WTC11 (cell line): ENCODE measurements at regions not wholly inside any gene's neighbourhood (a gene's known extent, or its start where the extent isn't known, plus 50 kb on each side); places are given as distances from the start of the nearest gene placed in this dataset.

Experiments
- ATAC-seq: fragments of 200-7000 bp; cut with Tn5 transposase; 2 replicates; pipeline ENCODE4 v1.10.0; 2021; ENCODE audit warnings: mild to moderate bottlenecking, moderate library complexity
- CTCF ChIA-PET: fragments of 300-600 bp; sonication (Branson Sonifier 250); formaldehyde crosslinking; loops from one replicate; lab custom pipeline; 2021; ENCODE audit warnings: antibody characterized with exemption; lab: Charles Lee
- POLR2A ChIA-PET: fragments of 350-600 bp; sonication (Branson Sonifier 250); formaldehyde crosslinking; loops from one replicate; lab custom pipeline; 2021; ENCODE audit warnings: antibody characterized with exemption; lab: Charles Lee
- DNase-seq: peaks from one replicate; pipeline ENCODE4 v3.0.0; 2021; ENCODE audit warnings: low spot score
- H3K27ac Mint-ChIP-seq: 2 replicates; pipeline ENCODE4 v1.8.0; 2021; ENCODE audit warnings: mixed read lengths
- H3K27me3 Mint-ChIP-seq: 2 replicates; pipeline ENCODE4 v1.8.0; 2021; ENCODE audit warnings: low read depth, mild to moderate bottlenecking, moderate library complexity, mixed read lengths
- H3K36me3 Mint-ChIP-seq: 2 replicates; pipeline ENCODE4 v1.8.0; 2021; ENCODE audit warnings: mixed read lengths
- H3K4me1 Mint-ChIP-seq: 2 replicates; pipeline ENCODE4 v1.8.0; 2022; ENCODE audit warnings: mixed read lengths
- H3K4me3 Mint-ChIP-seq: 2 replicates; pipeline ENCODE4 v1.8.0; 2021; ENCODE audit warnings: mild to moderate bottlenecking, moderate library complexity, mixed read lengths
- H3K9me3 Mint-ChIP-seq: 2 replicates; pipeline ENCODE4 v1.8.0; 2021; ENCODE audit warnings: mixed read lengths
- ATF1 ChIP-seq: sonication (generic); formaldehyde crosslinking; IDR thresholded peaks from 2 replicates; pipeline ENCODE4 v1.8.1; 2023; ENCODE audit warnings: mild to moderate bottlenecking, moderate library complexity, missing genetic modification reagents
- ETV6 ChIP-seq: sonication (generic); formaldehyde crosslinking; IDR thresholded peaks from 2 replicates; pipeline ENCODE4 v1.8.1; 2022; ENCODE audit warnings: mild to moderate bottlenecking, missing genetic modification reagents
- KAT7 ChIP-seq: sonication (generic); formaldehyde crosslinking; IDR thresholded peaks from 2 replicates; pipeline ENCODE4 v1.8.1; 2023; ENCODE audit warnings: missing genetic modification reagents, mild to moderate bottlenecking, borderline replicate concordance
- MYBL2 ChIP-seq: sonication (generic); formaldehyde crosslinking; IDR thresholded peaks from 2 replicates; pipeline ENCODE4 v1.8.1; 2023; ENCODE audit warnings: mild to moderate bottlenecking, moderate library complexity, missing genetic modification reagents
- NR2C2 ChIP-seq: sonication (generic); formaldehyde crosslinking; IDR thresholded peaks from 2 replicates; pipeline ENCODE4 v1.8.0; 2022; ENCODE audit warnings: mild to moderate bottlenecking, missing genetic modification reagents
- NR3C1 ChIP-seq: sonication (generic); formaldehyde crosslinking; conservative IDR thresholded peaks from 2 replicates; pipeline ENCODE4 v1.8.1; 2023; ENCODE audit warnings: low read depth, mild to moderate bottlenecking, missing genetic modification reagents
- RORB ChIP-seq: fragments of 250-450 bp; sonication (Bioruptor Pico); IDR thresholded peaks from 2 replicates; pipeline ENCODE4 v1.9.0; 2021; ENCODE audit warnings: mild to moderate bottlenecking
- SMAD3 ChIP-seq: sonication (generic); formaldehyde crosslinking; IDR thresholded peaks from 2 replicates; pipeline ENCODE4 v1.8.0; 2022; ENCODE audit warnings: missing genetic modification reagents, mild to moderate bottlenecking, borderline replicate concordance
- SOX15 ChIP-seq: fragments of 250-450 bp; sonication (Bioruptor Pico); IDR thresholded peaks from 2 replicates; pipeline ENCODE4 v1.9.0; 2021; ENCODE audit warnings: mild to moderate bottlenecking
- ZNF219 ChIP-seq: sonication (generic); formaldehyde crosslinking; IDR thresholded peaks from 2 replicates; pipeline ENCODE4 v1.8.0; 2023; ENCODE audit warnings: missing genetic modification reagents, mild to moderate bottlenecking, borderline replicate concordance
- ZNF232 ChIP-seq: sonication (generic); formaldehyde crosslinking; IDR thresholded peaks from 2 replicates; pipeline ENCODE4 v1.8.0; 2022; ENCODE audit warnings: mild to moderate bottlenecking, missing genetic modification reagents
- ZNF263 ChIP-seq: sonication (generic); formaldehyde crosslinking; IDR thresholded peaks from 2 replicates; pipeline ENCODE4 v1.8.1; 2022; ENCODE audit warnings: low read depth, mild to moderate bottlenecking, moderate library complexity, missing genetic modification reagents
- ZNF317 ChIP-seq: sonication (generic); formaldehyde crosslinking; IDR thresholded peaks from 2 replicates; pipeline ENCODE4 v1.8.1; 2023; ENCODE audit warnings: low read depth, mild to moderate bottlenecking, moderate library complexity, missing genetic modification reagents, borderline replicate concordance
- ZNF671 ChIP-seq: fragments of 250-450 bp; sonication (Bioruptor Pico); IDR thresholded peaks from 2 replicates; pipeline ENCODE4 v1.8.0; 2021; ENCODE audit warnings: mild to moderate bottlenecking
- TF ChIP-seq, protein P1 (sequence below): sonication (generic); formaldehyde crosslinking; IDR thresholded peaks from 2 replicates; pipeline ENCODE4 v1.8.1; 2023; ENCODE audit warnings: mild to moderate bottlenecking, missing genetic modification reagents, moderate library complexity
- TF ChIP-seq, protein P2 (sequence below): sonication (generic); formaldehyde crosslinking; IDR thresholded peaks from 2 replicates; pipeline ENCODE4 v1.8.0; 2022; ENCODE audit warnings: mild to moderate bottlenecking, missing genetic modification reagents
- TF ChIP-seq, protein P3 (sequence below): sonication (generic); formaldehyde crosslinking; IDR thresholded peaks from 2 replicates; pipeline ENCODE4 v1.8.0; 2022; ENCODE audit warnings: mild to moderate bottlenecking, missing genetic modification reagents
- TF ChIP-seq, protein P4 (sequence below): sonication (generic); formaldehyde crosslinking; IDR thresholded peaks from 2 replicates; pipeline ENCODE4 v1.8.1; 2023; ENCODE audit warnings: mild to moderate bottlenecking, missing genetic modification reagents, borderline replicate concordance
- TF ChIP-seq, protein P5 (sequence below): sonication (generic); formaldehyde crosslinking; IDR thresholded peaks from 2 replicates; pipeline ENCODE4 v1.8.1; 2022; ENCODE audit warnings: low read depth, missing genetic modification reagents, borderline replicate concordance
- TF ChIP-seq, protein P6 (sequence below): sonication (generic); formaldehyde crosslinking; conservative IDR thresholded peaks from 2 replicates; pipeline ENCODE4 v1.8.1; 2022; ENCODE audit warnings: mild to moderate bottlenecking, missing genetic modification reagents

DNA sequence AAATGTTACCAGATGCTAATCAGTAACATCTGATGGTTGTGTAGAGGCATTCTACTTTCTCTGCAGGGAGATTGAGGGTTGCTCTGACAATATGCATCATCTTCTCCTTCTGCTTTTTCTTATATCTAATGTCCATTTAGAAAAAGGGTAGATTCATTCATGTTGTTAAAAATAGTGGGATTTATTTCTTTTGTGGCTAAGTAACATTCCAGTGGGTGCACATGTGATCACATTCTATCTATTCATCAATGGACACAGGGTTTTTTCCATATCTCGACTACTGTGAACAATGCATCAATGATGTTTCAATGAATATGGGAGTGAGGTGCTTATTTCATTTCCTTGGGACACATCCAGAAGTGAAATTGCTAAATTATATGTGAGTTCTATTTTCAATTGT lies 103.9 kb downstream of the CRPPA start:
- Mint-ChIP-seq H3K27ac (no peak overlapping the region), H3K4me1 (no peaks in the 10 kb centered on the region), H3K27me3 (no peaks in the 10 kb centered on the region), H3K4me3 (no peak overlapping the region), H3K9me3 (no peaks in the 10 kb centered on the region), H3K36me3 (no peaks in the 10 kb centered on the region)
- POLR2A ChIA-PET: no interaction called here
- TF ChIP-seq, protein P1, sequence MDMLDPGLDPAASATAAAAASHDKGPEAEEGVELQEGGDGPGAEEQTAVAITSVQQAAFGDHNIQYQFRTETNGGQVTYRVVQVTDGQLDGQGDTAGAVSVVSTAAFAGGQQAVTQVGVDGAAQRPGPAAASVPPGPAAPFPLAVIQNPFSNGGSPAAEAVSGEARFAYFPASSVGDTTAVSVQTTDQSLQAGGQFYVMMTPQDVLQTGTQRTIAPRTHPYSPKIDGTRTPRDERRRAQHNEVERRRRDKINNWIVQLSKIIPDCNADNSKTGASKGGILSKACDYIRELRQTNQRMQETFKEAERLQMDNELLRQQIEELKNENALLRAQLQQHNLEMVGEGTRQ (CRISPR knock-in tag): no peak
- no peak for TF ChIP-seq ZNF219 (CRISPR knock-in tag)
- TF ChIP-seq SMAD3 (CRISPR knock-in tag): no peak
- no peak for TF ChIP-seq ZNF232 (CRISPR knock-in tag)
- no peak for TF ChIP-seq ZNF263
- TF ChIP-seq RORB (CRISPR knock-in tag): no peak
- TF ChIP-seq, protein P2, sequence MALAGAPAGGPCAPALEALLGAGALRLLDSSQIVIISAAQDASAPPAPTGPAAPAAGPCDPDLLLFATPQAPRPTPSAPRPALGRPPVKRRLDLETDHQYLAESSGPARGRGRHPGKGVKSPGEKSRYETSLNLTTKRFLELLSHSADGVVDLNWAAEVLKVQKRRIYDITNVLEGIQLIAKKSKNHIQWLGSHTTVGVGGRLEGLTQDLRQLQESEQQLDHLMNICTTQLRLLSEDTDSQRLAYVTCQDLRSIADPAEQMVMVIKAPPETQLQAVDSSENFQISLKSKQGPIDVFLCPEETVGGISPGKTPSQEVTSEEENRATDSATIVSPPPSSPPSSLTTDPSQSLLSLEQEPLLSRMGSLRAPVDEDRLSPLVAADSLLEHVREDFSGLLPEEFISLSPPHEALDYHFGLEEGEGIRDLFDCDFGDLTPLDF: no peak
- no peak for DNase-seq
- CTCF ChIA-PET: no interaction called here
- no peak for ATAC-seq

DNA sequence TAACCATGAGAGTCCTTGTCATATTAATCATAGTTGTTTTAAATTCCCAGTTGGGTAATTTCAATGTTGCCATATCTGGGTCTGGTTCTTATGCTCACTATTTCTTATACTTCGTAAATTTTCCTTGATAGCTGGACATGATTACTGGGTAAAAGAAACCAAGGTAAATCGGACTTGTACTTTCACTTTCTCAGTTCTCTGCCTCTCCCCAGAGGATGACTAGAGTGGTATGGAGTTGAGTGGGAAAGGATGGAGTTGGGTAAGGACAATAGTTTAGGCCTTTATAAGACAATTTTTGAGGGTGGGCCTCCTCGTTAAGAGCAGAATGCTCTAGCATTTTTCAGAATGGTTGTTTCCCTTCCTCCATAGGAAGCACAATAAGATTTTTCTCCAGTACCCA lies 106.1 kb downstream of the CRPPA start:
- no peak for TF ChIP-seq KAT7 (CRISPR knock-in tag)
- Mint-ChIP-seq H3K27me3 (no peaks in the 10 kb centered on the region), H3K36me3 (no peaks in the 10 kb centered on the region), H3K9me3 (no peaks in the 10 kb centered on the region), H3K4me1 (no peaks in the 10 kb centered on the region), H3K4me3 (no peak overlapping the region), H3K27ac (no peak overlapping the region)
- no peak for ATAC-seq
- ChIA-PET POLR2A (no interaction called here), CTCF (no interaction called here)
- no peak for DNase-seq

DNA sequence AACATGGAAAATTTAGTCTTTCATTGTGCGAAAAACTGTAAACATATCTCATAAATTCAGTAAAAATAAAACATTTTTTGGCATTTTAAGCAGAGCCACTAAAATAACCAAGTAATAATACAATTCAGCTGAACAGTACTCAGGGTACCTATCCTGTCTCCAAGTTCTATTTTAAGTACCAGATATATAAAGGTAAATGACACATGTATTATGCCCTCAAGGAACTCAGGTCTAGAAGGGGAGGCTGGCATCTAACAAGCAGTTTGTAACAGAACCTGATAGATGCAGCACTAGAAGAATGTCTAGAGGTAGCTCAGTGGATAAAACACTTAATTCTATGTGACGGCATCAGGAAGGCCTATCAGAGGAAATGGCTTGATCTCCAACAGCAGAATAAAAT lies 112.2 kb downstream of the CRPPA start:
- TF ChIP-seq, protein P3, sequence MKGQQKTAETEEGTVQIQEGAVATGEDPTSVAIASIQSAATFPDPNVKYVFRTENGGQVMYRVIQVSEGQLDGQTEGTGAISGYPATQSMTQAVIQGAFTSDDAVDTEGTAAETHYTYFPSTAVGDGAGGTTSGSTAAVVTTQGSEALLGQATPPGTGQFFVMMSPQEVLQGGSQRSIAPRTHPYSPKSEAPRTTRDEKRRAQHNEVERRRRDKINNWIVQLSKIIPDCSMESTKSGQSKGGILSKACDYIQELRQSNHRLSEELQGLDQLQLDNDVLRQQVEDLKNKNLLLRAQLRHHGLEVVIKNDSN: no peak
- TF ChIP-seq ZNF317 (CRISPR knock-in tag): no peak
- TF ChIP-seq MYBL2 (CRISPR knock-in tag): no peak
- TF ChIP-seq NR2C2 (CRISPR knock-in tag): no peak
- TF ChIP-seq, protein P4, sequence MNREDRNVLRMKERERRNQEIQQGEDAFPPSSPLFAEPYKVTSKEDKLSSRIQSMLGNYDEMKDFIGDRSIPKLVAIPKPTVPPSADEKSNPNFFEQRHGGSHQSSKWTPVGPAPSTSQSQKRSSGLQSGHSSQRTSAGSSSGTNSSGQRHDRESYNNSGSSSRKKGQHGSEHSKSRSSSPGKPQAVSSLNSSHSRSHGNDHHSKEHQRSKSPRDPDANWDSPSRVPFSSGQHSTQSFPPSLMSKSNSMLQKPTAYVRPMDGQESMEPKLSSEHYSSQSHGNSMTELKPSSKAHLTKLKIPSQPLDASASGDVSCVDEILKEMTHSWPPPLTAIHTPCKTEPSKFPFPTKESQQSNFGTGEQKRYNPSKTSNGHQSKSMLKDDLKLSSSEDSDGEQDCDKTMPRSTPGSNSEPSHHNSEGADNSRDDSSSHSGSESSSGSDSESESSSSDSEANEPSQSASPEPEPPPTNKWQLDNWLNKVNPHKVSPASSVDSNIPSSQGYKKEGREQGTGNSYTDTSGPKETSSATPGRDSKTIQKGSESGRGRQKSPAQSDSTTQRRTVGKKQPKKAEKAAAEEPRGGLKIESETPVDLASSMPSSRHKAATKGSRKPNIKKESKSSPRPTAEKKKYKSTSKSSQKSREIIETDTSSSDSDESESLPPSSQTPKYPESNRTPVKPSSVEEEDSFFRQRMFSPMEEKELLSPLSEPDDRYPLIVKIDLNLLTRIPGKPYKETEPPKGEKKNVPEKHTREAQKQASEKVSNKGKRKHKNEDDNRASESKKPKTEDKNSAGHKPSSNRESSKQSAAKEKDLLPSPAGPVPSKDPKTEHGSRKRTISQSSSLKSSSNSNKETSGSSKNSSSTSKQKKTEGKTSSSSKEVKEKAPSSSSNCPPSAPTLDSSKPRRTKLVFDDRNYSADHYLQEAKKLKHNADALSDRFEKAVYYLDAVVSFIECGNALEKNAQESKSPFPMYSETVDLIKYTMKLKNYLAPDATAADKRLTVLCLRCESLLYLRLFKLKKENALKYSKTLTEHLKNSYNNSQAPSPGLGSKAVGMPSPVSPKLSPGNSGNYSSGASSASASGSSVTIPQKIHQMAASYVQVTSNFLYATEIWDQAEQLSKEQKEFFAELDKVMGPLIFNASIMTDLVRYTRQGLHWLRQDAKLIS: no peak
- TF ChIP-seq, protein P5, sequence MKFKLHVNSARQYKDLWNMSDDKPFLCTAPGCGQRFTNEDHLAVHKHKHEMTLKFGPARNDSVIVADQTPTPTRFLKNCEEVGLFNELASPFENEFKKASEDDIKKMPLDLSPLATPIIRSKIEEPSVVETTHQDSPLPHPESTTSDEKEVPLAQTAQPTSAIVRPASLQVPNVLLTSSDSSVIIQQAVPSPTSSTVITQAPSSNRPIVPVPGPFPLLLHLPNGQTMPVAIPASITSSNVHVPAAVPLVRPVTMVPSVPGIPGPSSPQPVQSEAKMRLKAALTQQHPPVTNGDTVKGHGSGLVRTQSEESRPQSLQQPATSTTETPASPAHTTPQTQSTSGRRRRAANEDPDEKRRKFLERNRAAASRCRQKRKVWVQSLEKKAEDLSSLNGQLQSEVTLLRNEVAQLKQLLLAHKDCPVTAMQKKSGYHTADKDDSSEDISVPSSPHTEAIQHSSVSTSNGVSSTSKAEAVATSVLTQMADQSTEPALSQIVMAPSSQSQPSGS (CRISPR knock-in tag): no peak
- TF ChIP-seq ATF1 (CRISPR knock-in tag): no peak
- no peak for TF ChIP-seq ZNF219 (CRISPR knock-in tag)
- TF ChIP-seq, protein P6, sequence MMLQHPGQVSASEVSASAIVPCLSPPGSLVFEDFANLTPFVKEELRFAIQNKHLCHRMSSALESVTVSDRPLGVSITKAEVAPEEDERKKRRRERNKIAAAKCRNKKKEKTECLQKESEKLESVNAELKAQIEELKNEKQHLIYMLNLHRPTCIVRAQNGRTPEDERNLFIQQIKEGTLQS (CRISPR knock-in tag): no peak
- TF ChIP-seq SOX15 (CRISPR knock-in tag): no peak
- TF ChIP-seq NR3C1 (CRISPR knock-in tag): no peak
- TF ChIP-seq, protein P1 (CRISPR knock-in tag): no peak
- no peak for TF ChIP-seq ZNF671 (CRISPR knock-in tag)
- no peak for TF ChIP-seq ETV6 (CRISPR knock-in tag)
- Mint-ChIP-seq H3K9me3 (no peaks in the 10 kb centered on the region), H3K27ac (no peak overlapping the region), H3K4me3 (no peak overlapping the region), H3K27me3 (no peaks in the 10 kb centered on the region), H3K4me1 (no peaks in the 10 kb centered on the region), H3K36me3 (no peaks in the 10 kb centered on the region)
- ATAC-seq: no peak
- ChIA-PET CTCF (no interaction called here), POLR2A (no interaction called here)
- DNase-seq: no peak
